OCI-LY1 (cell line): ENCODE measurements at regions not wholly inside any gene's neighbourhood (a gene's known extent, or its start where the extent isn't known, plus 50 kb on each side); places are given as distances from the start of the nearest gene placed in this dataset.

Experiments
- EZH2 ChIP-seq: fragments of 200-600 bp; sonication (generic), shearing (Covaris generic); IDR thresholded peaks from 2 replicates; pipeline ENCODE4 v1.8.0; 2017; ENCODE audit warnings: borderline replicate concordance, mixed run types, mild to moderate bottlenecking, antibody characterized with exemption, low read length, moderate library complexity, mixed read lengths
- TF ChIP-seq, protein P1 (sequence below): fragments of 200-600 bp; sonication (generic), shearing (Covaris generic); IDR thresholded peaks from 2 replicates; pipeline ENCODE4 v1.5.1; 2017; ENCODE audit warnings: mild to moderate bottlenecking, antibody characterized with exemption, low read length, moderate library complexity, mixed read lengths

DNA sequence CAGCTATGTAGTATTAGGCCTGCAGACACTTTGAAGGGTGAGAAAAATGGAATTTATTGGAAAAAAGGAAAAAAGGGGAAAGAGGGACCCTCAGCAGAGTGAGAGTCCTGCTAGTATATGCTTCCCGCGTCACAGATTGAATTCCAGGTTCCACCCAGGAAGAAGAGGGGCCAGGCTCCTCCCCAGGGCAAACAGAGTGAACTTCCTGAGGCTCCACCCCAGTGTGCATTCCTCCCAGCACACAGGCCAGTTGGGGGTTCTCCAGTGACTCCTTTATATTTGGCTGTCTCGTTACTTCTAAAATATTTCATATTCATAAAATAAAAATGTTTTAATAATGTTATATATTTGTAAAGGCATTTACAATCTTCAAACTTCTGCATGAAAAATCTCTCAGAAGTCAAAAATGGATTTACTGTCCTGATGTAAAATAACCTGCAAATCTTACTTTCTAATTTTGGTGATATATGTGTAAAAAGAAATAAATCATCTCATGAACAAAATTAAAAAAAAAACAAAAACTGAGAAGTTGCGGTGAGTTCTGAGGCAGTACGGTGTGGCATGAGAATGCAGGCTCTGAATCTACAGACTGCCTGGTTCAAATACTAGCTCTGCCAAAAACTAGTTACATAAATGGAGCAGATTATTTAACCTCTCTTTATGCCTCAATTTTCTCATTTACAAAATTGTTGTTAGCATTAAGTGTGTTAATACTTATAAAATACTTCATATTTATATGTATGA is 175.8 kb upstream of the P2RY1 start:
- TF ChIP-seq, protein P1, sequence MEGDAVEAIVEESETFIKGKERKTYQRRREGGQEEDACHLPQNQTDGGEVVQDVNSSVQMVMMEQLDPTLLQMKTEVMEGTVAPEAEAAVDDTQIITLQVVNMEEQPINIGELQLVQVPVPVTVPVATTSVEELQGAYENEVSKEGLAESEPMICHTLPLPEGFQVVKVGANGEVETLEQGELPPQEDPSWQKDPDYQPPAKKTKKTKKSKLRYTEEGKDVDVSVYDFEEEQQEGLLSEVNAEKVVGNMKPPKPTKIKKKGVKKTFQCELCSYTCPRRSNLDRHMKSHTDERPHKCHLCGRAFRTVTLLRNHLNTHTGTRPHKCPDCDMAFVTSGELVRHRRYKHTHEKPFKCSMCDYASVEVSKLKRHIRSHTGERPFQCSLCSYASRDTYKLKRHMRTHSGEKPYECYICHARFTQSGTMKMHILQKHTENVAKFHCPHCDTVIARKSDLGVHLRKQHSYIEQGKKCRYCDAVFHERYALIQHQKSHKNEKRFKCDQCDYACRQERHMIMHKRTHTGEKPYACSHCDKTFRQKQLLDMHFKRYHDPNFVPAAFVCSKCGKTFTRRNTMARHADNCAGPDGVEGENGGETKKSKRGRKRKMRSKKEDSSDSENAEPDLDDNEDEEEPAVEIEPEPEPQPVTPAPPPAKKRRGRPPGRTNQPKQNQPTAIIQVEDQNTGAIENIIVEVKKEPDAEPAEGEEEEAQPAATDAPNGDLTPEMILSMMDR: no peak
- TF ChIP-seq EZH2: no peak
